Panc1 (cell line): ENCODE measurements at regions not wholly inside any gene's neighbourhood (a gene's known extent, or its start where the extent isn't known, plus 50 kb on each side); places are given as distances from the start of the nearest gene placed in this dataset.

Experiments used
- ATAC-seq: fragments of 200-7000 bp; cut with Tn5 transposase; 2 replicates; pipeline ENCODE4 v1.9.1; 2020; ENCODE audit warnings: mild to moderate bottlenecking, moderate library complexity
- BruUV-seq: library from RNA; stranded (reverse); fragments of 400-500 nt; replicated peaks from 2 replicates; lab custom pipeline; 2021; lab: Mats Ljungman, UMichigan
- CTCF ChIA-PET: fragments of 300-600 bp; sonication (Branson Sonifier 250); formaldehyde crosslinking; loops from one replicate; lab custom pipeline; 2022; ENCODE audit warnings: antibody characterized with exemption; lab: Charles Lee
- POLR2A ChIA-PET: fragments of 300-600 bp; sonication (Branson Sonifier 250); formaldehyde crosslinking; loops from one replicate; lab custom pipeline; 2022; ENCODE audit warnings: antibody characterized with exemption; lab: Charles Lee
- DNase-seq: peaks from one replicate; pipeline ENCODE4 v3.0.0-alpha.2; 2010; ENCODE audit warnings: low read depth, low spot score
- H3K27ac ChIP-seq: 2 replicates; pipeline ENCODE4 v1.5.1; 2011; ENCODE audit warnings: mild to moderate bottlenecking, low read length, inconsistent platforms
- H3K27me3 ChIP-seq: fragments of 200-500 bp; sonication (Bioruptor generic); 2 replicates; pipeline ENCODE4 v1.6.0; 2014; ENCODE audit warnings: low read length, inconsistent platforms; ENCODE audit not compliant: control insufficient read depth, insufficient read depth
- H3K36me3 ChIP-seq: fragments of 200-500 bp; sonication (Bioruptor generic); 2 replicates; pipeline ENCODE4 v1.5.1; 2014; ENCODE audit warnings: inconsistent platforms, mild to moderate bottlenecking, low read length, moderate library complexity; ENCODE audit not compliant: control insufficient read depth, insufficient read depth
- H3K4me1 ChIP-seq: 2 replicates; pipeline ENCODE4 v1.5.1; 2011; ENCODE audit warnings: inconsistent platforms, mild to moderate bottlenecking, low read length, moderate library complexity; ENCODE audit not compliant: control insufficient read depth, insufficient read depth
- H3K4me3 ChIP-seq, 2 experiments: 2 replicates each; pipeline ENCODE4 v1.5.1; 2011 to 2012; ENCODE audit warnings: low read depth in 2 of 2, low read length in 2 of 2, mild to moderate bottlenecking in 2 of 2, inconsistent platforms in 1 of 2, moderate library complexity in 1 of 2
- H3K9me3 ChIP-seq: fragments of 200-500 bp; sonication (Bioruptor generic); 2 replicates; pipeline ENCODE4 v1.5.1; 2014; ENCODE audit warnings: low read depth, mild to moderate bottlenecking, inconsistent platforms, low read length, moderate library complexity; ENCODE audit not compliant: control insufficient read depth, insufficient read depth
- CTCF ChIP-seq: fragments of 450-650 bp; IDR thresholded peaks from 2 replicates; pipeline ENCODE4 v1.5.1; 2017; ENCODE audit warnings: mild to moderate bottlenecking
- POLR2AphosphoS5 ChIP-seq: IDR thresholded peaks from 2 replicates; pipeline ENCODE4 v1.6.1; 2012; ENCODE audit warnings: mild to moderate bottlenecking, low read depth, low read length, moderate library complexity
- REST ChIP-seq, 2 experiments: IDR thresholded peaks; 2 replicates each; pipeline ENCODE4 v1.6.1; 2011 to 2012; ENCODE audit warnings: low read depth in 2 of 2, control low read depth in 1 of 2, low read length in 1 of 2, mild to moderate bottlenecking in 1 of 2, moderate library complexity in 1 of 2; ENCODE audit not compliant: insufficient read depth in 1 of 2
- SIN3A ChIP-seq: IDR thresholded peaks from 2 replicates; pipeline ENCODE4 v1.6.1; 2012; ENCODE audit warnings: low read depth, mild to moderate bottlenecking, low read length, moderate library complexity, borderline replicate concordance; ENCODE audit not compliant: insufficient read depth
- TCF7L2 ChIP-seq: IDR thresholded peaks from 2 replicates; pipeline ENCODE4 v1.6.1; 2011; ENCODE audit warnings: mild to moderate bottlenecking, low read depth, low read length, inconsistent platforms
- in situ Hi-C: cut with HindIII; loops from 2 replicates; pipeline ENCODE4 v1.10.0; 2016; ENCODE audit warnings: low sequenced_read_pairs, low pct_unique_long_range_greater_than_20kb
- intact Hi-C: fragments of 100-400 bp; cut with micrococcal nuclease; formaldehyde crosslinking; loops from one replicate; pipeline ENCODE4 v1.10.0; 2022; ENCODE audit not compliant: unreplicated experiment

- no peak overlapping the region for H3K4me3 ChIP-seq
- no TSS peak for BruUV-seq
- H3K27ac ChIP-seq, result no peak overlapping the region
- no peaks in the 10 kb centered on the region for H3K9me3 ChIP-seq
- intact Hi-C loops (no loop called here), in situ Hi-C loops (no loop called here)
- no peak for TF ChIP-seq SIN3A
- TF ChIP-seq REST (IDR thresholded peaks at IDR 0.05; ENCODE audit: insufficient read depth in 1 of 2, low read depth in 2 of 2, low read length in 1 of 2), result no peak
- no peak for TF ChIP-seq POLR2AphosphoS5
- TF ChIP-seq TCF7L2, result no peak
- TF ChIP-seq CTCF, result no peak
- ATAC-seq, result no peak
- ChIA-PET CTCF (no interaction called here), POLR2A (no interaction called here)
- DNase-seq, result no peak
- no peaks in the 10 kb centered on the region for H3K36me3 ChIP-seq
- H3K4me1 ChIP-seq, result no peaks in the 10 kb centered on the region
- no peaks in the 10 kb centered on the region for H3K27me3 ChIP-seq
These were observed 449.8 kb downstream of the PCDH17 start for GRCh38 chr13:58081301-58081820.

- DNase-seq (no peak), ATAC-seq (no peak)
- no peak overlapping the region for H3K27ac ChIP-seq
- no peak for TF ChIP-seq SIN3A
- no peak for TF ChIP-seq REST (IDR thresholded peaks at IDR 0.05; ENCODE audit: insufficient read depth in 1 of 2, low read depth in 2 of 2, low read length in 1 of 2)
- TF ChIP-seq POLR2AphosphoS5, result no peak
- TF ChIP-seq TCF7L2, result no peak
- TF ChIP-seq CTCF, result no peak
- in situ Hi-C loops (no loop called here), intact Hi-C loops (no loop called here)
- no peaks in the 10 kb centered on the region for H3K9me3 ChIP-seq
- H3K4me3 ChIP-seq, result no peak overlapping the region
- no peaks in the 10 kb centered on the region for H3K27me3 ChIP-seq
- BruUV-seq, result no TSS peak
- CTCF ChIA-PET, result no interaction called here
- H3K36me3 ChIP-seq, result no peaks in the 10 kb centered on the region
- no peaks in the 10 kb centered on the region for H3K4me1 ChIP-seq
- POLR2A ChIA-PET, result no interaction called here
These were observed 451.5 kb downstream of the PCDH17 start for GRCh38 chr13:58083064-58083463.
